ENCODE measurements at regions not wholly inside any gene's neighbourhood (a gene's known extent, or its start where the extent isn't known, plus 50 kb on each side); places are given as distances from the start of the nearest gene placed in this dataset.
"Not testable (repeated sequence)": the region's sequence is repeated elsewhere in the genome, so short reads cannot be mapped to it uniquely, and the experiment has no call there.

- intact Hi-C loops (cut with DNase I): no loop called here
- TF ChIP-seq, protein P1, sequence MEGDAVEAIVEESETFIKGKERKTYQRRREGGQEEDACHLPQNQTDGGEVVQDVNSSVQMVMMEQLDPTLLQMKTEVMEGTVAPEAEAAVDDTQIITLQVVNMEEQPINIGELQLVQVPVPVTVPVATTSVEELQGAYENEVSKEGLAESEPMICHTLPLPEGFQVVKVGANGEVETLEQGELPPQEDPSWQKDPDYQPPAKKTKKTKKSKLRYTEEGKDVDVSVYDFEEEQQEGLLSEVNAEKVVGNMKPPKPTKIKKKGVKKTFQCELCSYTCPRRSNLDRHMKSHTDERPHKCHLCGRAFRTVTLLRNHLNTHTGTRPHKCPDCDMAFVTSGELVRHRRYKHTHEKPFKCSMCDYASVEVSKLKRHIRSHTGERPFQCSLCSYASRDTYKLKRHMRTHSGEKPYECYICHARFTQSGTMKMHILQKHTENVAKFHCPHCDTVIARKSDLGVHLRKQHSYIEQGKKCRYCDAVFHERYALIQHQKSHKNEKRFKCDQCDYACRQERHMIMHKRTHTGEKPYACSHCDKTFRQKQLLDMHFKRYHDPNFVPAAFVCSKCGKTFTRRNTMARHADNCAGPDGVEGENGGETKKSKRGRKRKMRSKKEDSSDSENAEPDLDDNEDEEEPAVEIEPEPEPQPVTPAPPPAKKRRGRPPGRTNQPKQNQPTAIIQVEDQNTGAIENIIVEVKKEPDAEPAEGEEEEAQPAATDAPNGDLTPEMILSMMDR (IDR thresholded peaks at IDR 0.05; ENCODE audit: borderline replicate concordance, extremely low read depth, insufficient read depth): no peak
- Histone ChIP-seq H3K4me1 (ENCODE audit: control insufficient read depth in 2 of 3, insufficient read depth in 2 of 3, low read depth in 1 of 3, low read length in 3 of 3) (no peaks in the 10 kb centered on the region), H3K9me3 (ENCODE audit: control insufficient read depth in 2 of 3, insufficient read depth in 1 of 3, low read length in 3 of 3) (no peaks in the 10 kb centered on the region), H3K27ac (ENCODE audit: low read depth in 2 of 2, low read length in 2 of 2) (no peak overlapping the region), H3K27me3 (ENCODE audit: control insufficient read depth, insufficient read depth, low read length) (no peaks in the 10 kb centered on the region), H3K4me3 (ENCODE audit: low read length in 3 of 3) (no peak overlapping the region), H3K36me3 (ENCODE audit: control insufficient read depth in 2 of 3, insufficient read depth in 3 of 3, low read length in 3 of 3) (no peaks in the 10 kb centered on the region), H3K9ac (ENCODE audit: low read length in 3 of 3) (no peak overlapping the region)
- FAIRE-seq (no peak), DNase-seq (no peak)
Observed at GRCh38 chr3:104939196-104939595, 427.5 kb upstream of the ALCAM start.

DNA sequence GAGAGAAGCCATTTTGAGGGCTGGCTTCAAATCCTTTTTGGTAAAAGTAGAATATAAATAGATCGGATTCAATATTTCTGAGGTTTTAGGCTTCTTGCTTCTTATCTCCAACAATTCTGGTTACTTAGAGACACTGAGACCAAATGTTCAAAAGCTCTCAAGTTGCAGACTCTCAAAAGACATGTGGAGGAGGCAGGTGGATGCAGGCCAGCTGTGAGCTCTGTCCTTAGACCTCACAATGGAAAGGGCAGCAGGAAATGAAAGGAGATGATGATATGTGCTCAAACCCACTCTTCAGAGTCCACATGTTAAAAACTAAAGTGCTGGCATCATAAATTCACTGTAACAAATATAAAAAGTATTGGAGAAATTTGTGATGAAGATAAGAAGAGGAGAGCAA, 424.9 kb upstream of the ALCAM start:
- H3K9me3 ChIP-seq (ENCODE audit: control insufficient read depth in 2 of 3, insufficient read depth in 1 of 3, low read length in 3 of 3): no peaks in the 10 kb centered on the region
- no peaks in the 10 kb centered on the region for H3K4me1 ChIP-seq (ENCODE audit: control insufficient read depth in 2 of 3, insufficient read depth in 2 of 3, low read depth in 1 of 3, low read length in 3 of 3)
- no peak overlapping the region for H3K9ac ChIP-seq (ENCODE audit: low read length in 3 of 3)
- no peak for DNase-seq
- TF ChIP-seq, protein P1 (IDR thresholded peaks at IDR 0.05; ENCODE audit: borderline replicate concordance, extremely low read depth, insufficient read depth): no peak
- H3K36me3 ChIP-seq (ENCODE audit: control insufficient read depth in 2 of 3, insufficient read depth in 3 of 3, low read length in 3 of 3): no peaks in the 10 kb centered on the region
- intact Hi-C loops (cut with DNase I): no loop called here
- H3K27ac ChIP-seq (ENCODE audit: low read depth in 2 of 2, low read length in 2 of 2): no peak overlapping the region
- H3K4me3 ChIP-seq (ENCODE audit: low read length in 3 of 3): no peak overlapping the region
- no peak for FAIRE-seq
- H3K27me3 ChIP-seq (ENCODE audit: control insufficient read depth, insufficient read depth, low read length): no peaks in the 10 kb centered on the region

DNA sequence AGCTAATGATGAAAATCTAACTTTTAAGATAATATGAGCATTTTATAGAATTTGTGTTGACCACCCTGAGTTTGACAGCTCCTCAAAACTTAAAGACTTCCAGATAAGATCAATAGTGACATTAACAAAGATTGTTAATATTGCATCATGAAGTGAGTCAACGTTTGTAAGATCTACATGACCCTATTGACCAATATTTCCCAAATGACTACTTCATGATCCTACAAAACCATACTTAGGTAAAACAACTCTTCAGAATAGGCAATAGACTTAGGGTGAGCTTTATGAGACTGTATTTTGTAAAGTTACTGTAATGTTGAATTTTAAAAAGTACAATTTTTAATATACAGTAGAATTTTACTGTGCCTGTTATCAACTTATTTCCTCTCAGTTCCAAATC, 422.7 kb upstream of the ALCAM start:
- no peak for FAIRE-seq
- Histone ChIP-seq H3K4me3 (ENCODE audit: low read length in 3 of 3) (no peak overlapping the region), H3K36me3 (ENCODE audit: control insufficient read depth in 2 of 3, insufficient read depth in 3 of 3, low read length in 3 of 3) (no peaks in the 10 kb centered on the region), H3K9ac (ENCODE audit: low read length in 3 of 3) (no peak overlapping the region), H3K4me1 (ENCODE audit: control insufficient read depth in 2 of 3, insufficient read depth in 2 of 3, low read depth in 1 of 3, low read length in 3 of 3) (no peaks in the 10 kb centered on the region), H3K27ac (ENCODE audit: low read depth in 2 of 2, low read length in 2 of 2) (no peak overlapping the region), H3K27me3 (ENCODE audit: control insufficient read depth, insufficient read depth, low read length) (no peaks in the 10 kb centered on the region), H3K9me3 (ENCODE audit: control insufficient read depth in 2 of 3, insufficient read depth in 1 of 3, low read length in 3 of 3) (no peaks in the 10 kb centered on the region)
- TF ChIP-seq, protein P1 (IDR thresholded peaks at IDR 0.05; ENCODE audit: borderline replicate concordance, extremely low read depth, insufficient read depth): no peak
- intact Hi-C loops (cut with DNase I): no loop called here
- DNase-seq: no peak

DNA sequence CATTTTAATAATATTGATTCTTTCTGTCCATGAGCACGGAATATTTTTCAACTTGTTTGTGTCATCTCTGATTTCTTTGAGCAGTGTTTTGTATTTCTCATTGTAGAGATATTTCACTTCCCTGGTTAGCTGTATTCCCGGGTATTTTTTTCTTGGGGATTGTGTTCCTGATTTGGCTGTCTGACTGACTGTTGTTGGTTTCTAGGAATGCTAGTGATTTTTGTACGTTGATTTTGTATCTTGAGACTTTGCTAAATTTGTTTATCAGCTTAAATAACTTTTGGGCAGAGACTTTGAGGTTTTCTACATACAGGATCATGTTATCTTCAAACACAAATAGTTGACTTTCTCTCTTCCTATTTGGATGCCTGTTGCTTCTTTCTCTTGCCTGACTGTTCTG, 418.8 kb upstream of the ALCAM start:
- FAIRE-seq (no peak), DNase-seq (no peak)
- no peaks in the 10 kb centered on the region for H3K27me3 ChIP-seq (ENCODE audit: control insufficient read depth, insufficient read depth, low read length)
- intact Hi-C loops (cut with DNase I): no loop called here
- H3K9ac ChIP-seq (ENCODE audit: low read length in 3 of 3): no peak overlapping the region
- TF ChIP-seq, protein P1 (IDR thresholded peaks at IDR 0.05; ENCODE audit: borderline replicate concordance, extremely low read depth, insufficient read depth): no peak
- no peaks in the 10 kb centered on the region for H3K9me3 ChIP-seq (ENCODE audit: control insufficient read depth in 2 of 3, insufficient read depth in 1 of 3, low read length in 3 of 3)
- H3K36me3 ChIP-seq (ENCODE audit: control insufficient read depth in 2 of 3, insufficient read depth in 3 of 3, low read length in 3 of 3): no peaks in the 10 kb centered on the region
- H3K27ac ChIP-seq (ENCODE audit: low read depth in 2 of 2, low read length in 2 of 2): no peak overlapping the region
- H3K4me3 ChIP-seq (ENCODE audit: low read length in 3 of 3): no peak overlapping the region
- H3K4me1 ChIP-seq (ENCODE audit: control insufficient read depth in 2 of 3, insufficient read depth in 2 of 3, low read depth in 1 of 3, low read length in 3 of 3): no peaks in the 10 kb centered on the region

GRCh38 chr3:104949810-104950209, 416.9 kb upstream of the ALCAM start:
- H3K27ac ChIP-seq (ENCODE audit: low read depth in 2 of 2, low read length in 2 of 2); H3K36me3 ChIP-seq (ENCODE audit: control insufficient read depth in 2 of 3, insufficient read depth in 3 of 3, low read length in 3 of 3); intact Hi-C loops (cut with DNase I); H3K9ac ChIP-seq (ENCODE audit: low read length in 3 of 3); FAIRE-seq; H3K4me3 ChIP-seq (ENCODE audit: low read length in 3 of 3); DNase-seq; H3K4me1 ChIP-seq (ENCODE audit: control insufficient read depth in 2 of 3, insufficient read depth in 2 of 3, low read depth in 1 of 3, low read length in 3 of 3); H3K27me3 ChIP-seq (ENCODE audit: control insufficient read depth, insufficient read depth, low read length); H3K9me3 ChIP-seq (ENCODE audit: control insufficient read depth in 2 of 3, insufficient read depth in 1 of 3, low read length in 3 of 3): not testable (repeated sequence)
